ENCODE measurements at regions not wholly inside any gene's neighbourhood (a gene's known extent, or its start where the extent isn't known, plus 50 kb on each side); places are given as distances from the start of the nearest gene placed in this dataset.

DNA sequence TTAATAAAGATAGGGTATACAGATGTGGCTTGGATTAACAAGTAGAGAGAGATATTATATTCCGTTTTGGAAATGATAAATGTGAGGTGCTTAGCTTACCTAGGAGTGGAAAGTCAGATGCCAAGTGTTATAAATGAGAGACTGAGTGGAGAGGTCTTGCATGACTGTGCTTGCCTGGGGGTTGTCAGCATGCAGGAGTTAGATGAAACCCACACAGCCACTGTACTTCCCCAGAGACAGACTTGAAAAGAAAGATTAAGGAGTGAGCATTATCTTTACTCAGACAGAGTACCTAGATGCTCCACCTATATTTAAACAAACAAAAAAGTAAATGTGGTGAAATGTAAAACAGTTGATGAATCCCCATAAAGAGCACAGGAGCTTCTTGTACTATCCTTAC is 482.7 kb downstream of the RIT2 start:
- no peak for DNase-seq (ENCODE audit: low read depth)

DNA sequence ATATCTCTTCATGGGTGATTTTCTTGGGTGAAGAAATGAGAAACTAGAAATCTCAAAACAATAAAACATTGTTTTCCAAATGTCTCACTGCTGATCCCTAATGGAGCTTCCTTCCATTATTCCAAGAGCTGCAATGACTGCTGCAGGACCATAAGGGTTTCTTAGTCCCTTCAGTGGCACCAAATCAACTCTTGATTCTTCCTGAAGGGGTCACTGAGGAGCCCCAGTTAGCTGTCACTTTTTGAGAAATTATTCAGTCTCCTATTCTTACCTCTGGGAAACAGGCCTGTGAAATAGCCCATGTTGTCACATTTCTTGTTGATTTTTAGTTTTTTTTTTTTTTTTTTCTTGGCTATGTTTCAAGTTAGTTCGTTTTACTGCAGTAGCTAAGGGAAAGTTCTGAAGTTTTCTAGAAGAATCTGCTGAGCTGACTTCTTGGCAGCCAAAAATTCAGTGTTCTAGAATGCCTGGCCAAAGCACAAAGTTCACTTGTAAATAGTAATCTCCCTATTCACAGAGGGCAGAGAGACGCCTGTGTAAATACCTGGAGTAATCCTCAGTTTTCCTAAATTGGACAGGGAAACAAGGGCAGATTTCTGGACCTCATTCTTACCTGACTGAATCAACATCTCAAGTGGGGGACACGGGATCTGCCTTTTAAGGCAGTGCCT is 480.0 kb downstream of the RIT2 start:
- DNase-seq (ENCODE audit: low read depth), result no peak

DNA sequence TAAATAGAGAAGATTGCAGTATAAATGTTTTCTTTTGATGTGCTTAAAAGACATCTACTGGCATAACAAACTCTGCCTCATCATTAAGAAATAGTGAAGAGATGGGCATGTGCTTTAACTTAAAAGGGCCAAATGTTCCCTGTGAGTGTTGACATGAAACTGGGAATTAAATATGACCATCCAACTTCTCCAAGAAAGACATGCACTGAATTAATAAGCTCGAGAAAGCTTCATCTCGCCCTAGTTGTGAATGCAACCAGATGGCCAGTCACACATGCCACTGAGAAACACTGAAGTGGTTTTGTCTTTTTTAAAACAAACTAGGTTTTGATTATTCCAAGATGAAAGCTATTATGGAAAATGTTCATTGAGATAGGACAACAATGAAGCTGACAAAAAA is 479.2 kb downstream of the RIT2 start:
- DNase-seq (ENCODE audit: low read depth), result no peak

DNA sequence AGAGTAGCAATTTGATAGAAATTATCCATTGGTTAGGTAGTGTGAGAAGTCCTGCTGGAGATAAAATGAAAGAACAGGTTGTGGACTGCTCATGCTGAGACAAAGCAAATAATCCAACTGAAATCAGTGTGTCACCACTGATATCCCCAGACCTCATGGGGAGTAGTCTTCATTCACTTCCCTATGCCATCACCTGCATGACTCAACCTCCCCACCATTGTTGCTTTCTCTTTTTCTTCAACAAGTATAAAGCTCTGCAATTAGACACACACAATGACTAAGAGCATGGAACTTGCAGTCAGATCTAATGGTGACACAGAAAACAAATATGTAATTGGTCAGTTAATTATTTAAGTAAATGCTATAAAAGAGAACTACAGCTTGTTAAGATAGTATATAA is 475.3 kb downstream of the RIT2 start:
- no peak for DNase-seq (ENCODE audit: low read depth)

DNA sequence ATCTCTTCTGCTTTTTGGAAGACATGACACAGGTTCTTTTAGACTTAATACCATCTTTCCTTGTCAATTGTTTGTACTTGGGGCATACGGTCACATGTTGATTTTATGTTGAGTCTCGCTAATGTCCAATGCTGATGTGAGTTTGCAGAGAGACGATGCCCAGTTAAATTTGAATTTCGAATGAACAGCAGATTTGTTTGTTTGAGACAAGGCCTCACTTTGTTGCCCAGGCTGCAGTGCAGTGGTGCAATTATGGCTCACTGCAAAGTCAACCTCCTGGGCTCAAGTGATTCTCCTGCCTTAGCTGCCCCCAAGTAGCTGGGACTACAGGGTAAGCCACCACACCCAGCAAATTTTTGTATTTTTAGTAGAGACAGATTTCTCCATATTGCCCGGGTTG is 473.5 kb downstream of the RIT2 start:
- no peak for DNase-seq (ENCODE audit: low read depth)

DNA sequence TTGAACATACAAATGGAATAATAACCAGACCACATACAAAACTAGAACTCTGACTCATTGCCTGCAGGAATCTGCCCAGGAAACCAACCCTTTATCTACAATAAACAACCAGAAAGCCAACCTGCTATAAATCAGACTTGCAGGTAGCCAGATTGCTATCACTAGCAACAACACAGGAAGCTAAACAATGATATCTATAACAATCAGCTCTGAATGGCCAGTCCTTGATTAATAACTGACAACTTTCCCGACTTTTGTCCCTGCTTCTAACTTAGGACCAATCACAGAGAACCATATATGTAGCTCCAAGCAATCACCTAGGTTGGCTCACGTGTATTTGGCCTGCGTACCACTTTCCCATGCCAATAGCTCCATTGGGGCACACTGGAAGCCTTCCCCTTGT is 470.8 kb downstream of the RIT2 start:
- DNase-seq (ENCODE audit: low read depth), result no peak

DNA sequence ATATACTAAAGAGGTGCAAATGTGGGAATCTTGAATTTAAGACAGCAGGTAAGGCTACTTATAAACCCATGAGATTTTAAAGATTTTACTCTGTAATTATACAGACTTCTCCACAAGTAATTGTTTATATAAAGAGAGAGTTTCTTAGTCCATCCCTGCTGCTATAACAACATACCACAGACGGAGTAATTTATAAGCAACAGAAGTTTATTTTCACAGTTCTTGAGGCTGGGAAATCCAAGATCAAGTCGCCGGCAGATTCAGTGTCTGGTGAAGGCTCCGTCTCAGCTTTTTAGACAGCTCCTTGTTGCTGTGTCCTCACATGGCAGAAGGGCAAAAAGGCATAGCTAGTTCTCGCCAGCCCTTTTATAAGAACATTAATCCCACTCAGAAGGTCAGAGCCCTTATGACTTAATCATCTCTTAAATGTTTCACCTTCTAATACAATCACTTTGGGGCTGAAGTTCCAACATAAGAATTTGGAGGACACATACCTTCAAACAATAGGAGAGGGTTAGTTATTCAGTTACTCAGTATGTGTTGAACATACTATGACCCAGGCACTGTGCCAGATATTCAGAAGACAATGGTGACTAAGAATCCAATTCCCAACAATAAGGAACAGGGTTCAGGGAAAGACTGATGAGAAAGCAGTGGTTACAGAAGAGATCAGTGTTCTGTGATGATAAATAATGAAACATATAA is 466.0 kb downstream of the RIT2 start:
- DNase-seq (ENCODE audit: low read depth), result peak; percentile 41

DNA sequence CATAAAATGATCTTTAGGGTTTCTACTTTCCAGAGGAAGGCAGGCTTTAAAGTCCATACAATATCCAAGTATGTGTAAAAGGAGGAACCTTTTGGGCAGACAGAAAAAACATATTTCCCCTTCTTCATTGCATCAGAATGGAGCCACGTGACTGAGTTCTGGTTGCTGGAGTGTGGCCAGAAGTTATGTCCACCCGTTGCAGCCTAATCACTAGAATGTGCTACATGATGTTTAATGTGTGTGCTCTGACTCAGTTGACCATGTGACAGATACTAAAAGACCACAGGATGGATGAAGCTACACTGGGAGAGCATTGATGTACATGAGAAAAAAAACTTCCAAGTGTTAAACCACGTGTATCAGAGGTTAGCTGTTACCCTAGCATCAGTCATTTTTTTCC is 460.9 kb downstream of the RIT2 start:
- DNase-seq (ENCODE audit: low read depth), result no peak

DNA sequence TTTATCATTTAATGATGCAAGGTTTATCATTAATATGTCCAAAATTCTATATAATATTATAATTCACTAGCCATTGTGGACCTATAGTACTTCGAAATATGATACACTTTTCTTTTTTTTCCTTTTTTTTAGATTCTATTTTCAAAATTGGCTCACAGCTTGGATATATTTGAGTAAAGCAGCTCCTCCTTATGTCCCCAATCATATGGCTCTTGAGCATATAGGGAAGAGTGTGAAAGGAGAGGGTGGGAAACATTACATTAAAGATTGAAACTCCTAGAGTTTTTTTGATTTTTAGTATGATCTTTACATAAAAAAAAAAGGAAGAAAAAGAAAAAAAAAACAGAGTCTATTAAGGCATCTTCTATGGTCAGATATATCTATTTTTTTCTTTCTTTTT is 457.9 kb downstream of the RIT2 start:
- DNase-seq (ENCODE audit: low read depth), result no peak

DNA sequence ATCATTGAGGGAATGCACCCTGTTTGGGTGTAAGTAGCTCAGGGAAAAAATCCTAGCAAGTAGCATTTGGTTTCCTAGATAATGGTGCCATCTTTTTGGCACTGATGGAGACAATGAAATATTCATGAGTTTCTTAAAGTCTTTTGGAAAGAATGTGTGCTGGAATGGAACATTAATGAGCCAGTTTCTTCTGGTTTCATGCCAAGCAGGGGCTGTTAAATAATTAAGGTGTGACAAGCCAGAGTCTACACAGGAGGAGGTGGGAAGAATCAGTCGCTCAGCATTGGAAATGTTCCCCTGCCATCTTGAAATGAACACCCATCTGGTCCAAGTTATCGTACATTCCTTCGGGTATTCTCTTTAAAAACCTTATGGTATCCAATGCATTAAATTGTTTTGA is 457.3 kb downstream of the RIT2 start:
- DNase-seq (ENCODE audit: low read depth), result no peak

DNA sequence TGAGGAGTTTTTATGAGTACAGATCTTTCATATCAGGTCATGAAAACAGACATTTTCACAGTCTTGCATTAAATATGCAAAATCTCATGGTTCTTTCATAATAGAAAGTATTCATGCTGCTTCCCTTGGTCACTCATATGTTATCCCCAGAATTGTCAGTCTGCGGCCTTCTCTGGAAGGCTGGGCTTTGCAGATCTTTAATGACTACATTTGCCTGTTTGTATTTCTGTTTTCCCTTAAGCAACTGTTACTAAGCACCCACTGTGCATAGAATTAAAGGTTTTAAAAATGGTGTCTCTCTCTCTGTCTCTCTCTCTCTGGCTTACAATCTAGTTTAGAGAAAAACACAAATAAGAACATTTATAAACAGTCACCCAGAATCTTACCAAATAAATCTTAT is 456.3 kb downstream of the RIT2 start:
- no peak for DNase-seq (ENCODE audit: low read depth)

DNA sequence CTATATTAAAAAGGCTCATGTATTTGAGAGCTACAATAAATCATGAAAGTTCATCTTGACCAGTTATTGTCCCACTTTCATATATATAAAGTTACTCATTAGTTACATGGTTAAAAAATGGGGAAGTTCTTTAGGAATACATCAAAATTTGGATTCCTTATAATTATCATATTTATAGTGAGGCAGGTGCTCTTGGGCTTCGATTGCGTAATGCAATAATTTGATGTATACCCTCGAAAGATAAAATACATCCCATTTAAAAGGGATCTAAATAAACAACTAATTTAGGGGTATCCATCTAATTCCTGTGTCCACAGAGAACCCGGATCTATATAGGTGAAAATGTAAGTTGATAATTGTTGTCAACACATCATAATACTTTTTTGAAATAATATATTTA is 444.6 kb downstream of the RIT2 start:
- no peak for DNase-seq (ENCODE audit: low read depth)

DNA sequence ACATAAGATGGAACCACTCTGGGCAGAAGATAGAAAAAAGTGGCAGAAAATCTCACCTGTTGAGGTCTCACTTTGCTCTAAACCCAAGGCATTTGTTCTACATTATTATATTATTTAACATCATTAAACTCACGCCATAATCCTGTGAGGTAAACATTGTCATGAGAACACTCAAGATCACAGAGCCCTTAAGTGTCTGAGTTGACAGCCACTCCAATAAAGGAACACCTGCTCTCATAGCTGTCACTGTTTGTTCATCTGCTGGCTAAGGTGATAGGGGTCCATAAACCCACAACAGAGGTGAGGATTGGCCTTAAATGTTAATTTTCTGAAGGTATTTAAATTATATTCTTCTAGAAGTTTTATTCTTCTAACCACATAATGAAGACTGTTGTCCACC is 439.7 kb downstream of the RIT2 start:
- DNase-seq (ENCODE audit: low read depth), result no peak

DNA sequence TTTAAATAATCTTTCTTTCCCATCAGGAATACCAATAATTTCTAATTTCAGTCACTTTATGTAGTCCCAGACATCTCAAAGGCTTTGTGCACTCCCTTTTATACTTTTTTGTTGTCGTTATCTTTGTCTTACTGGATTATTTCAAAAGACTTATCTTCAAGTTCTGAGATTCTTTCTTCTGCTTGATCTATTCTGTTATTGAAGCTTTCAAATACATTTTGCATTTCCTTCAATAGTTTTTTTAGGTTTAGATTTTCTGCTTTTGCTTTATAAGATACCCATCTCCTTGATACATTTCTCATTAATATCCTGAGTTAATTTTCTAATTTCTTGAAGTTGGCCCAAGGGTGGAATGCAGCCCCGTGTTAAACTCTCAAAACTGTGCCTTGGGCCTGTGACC is 432.4 kb downstream of the RIT2 start:
- DNase-seq (ENCODE audit: low read depth), result no peak

DNA sequence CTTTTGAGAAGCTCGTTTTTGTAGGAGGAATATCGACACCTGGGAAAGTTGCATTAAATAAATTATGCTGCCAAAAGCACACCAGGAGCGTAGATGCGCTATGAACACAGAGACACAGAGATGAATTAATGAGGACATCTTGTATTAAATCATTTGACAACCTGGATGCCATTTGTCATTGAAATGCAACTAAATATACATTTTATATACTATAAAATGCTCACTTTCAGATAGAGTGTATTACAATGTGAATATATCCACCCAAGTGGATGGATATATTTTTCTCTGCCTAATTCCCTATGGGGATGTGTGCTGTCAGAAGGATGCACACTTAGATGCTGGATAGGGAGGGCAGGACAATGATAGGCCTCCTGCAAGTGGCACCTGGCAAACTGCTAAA is 426.2 kb downstream of the RIT2 start:
- no peak for DNase-seq (ENCODE audit: low read depth)

All from HS-5 (cell line).